H1 (cell line): ENCODE measurements at regions not wholly inside any gene's neighbourhood (a gene's known extent, or its start where the extent isn't known, plus 50 kb on each side); places are given as distances from the start of the nearest gene placed in this dataset.

Source experiments
- CTCF ChIA-PET: fragments of 300-600 bp; sonication (Branson Sonifier 250); formaldehyde crosslinking; loops from one replicate; lab custom pipeline; 2021; ENCODE audit not compliant: partially characterized antibody; lab: Charles Lee
- POLR2A ChIA-PET: fragments of 300-600 bp; sonication (Branson Sonifier 250); formaldehyde crosslinking; loops from one replicate; lab custom pipeline; 2021; ENCODE audit warnings: inconsistent platforms; ENCODE audit not compliant: partially characterized antibody; lab: Charles Lee
- DNase-seq, 2 experiments: peaks; one replicate each; pipeline versions ENCODE4 v3.0.0 to v3.0.0-alpha.2; 2010 to 2022; ENCODE audit warnings: low spot score in 2 of 2, low read depth in 1 of 2, mixed read lengths in 1 of 2
- FAIRE-seq: peaks from 2 replicates; lab custom pipeline; 2011; peaks lifted over from hg19 to GRCh38; lab: Jason Lieb, UNC
- H2AFZ ChIP-seq: 2 replicates; pipeline ENCODE4 v1.8.1; 2012; ENCODE audit warnings: low read length, inconsistent platforms
- H2AK5ac ChIP-seq: 2 replicates; pipeline ENCODE4 v1.6.1; 2013; ENCODE audit warnings: low read depth, low read length
- H2BK120ac ChIP-seq: replicated peaks from 2 replicates; pipeline ENCODE3; 2013; ENCODE audit warnings: low read depth, low read length, inconsistent platforms
- H2BK12ac ChIP-seq: 2 replicates; pipeline ENCODE4 v1.6.1; 2013; ENCODE audit warnings: low read depth, low read length
- H2BK15ac ChIP-seq: 2 replicates; pipeline ENCODE4 v1.6.1; 2013; ENCODE audit warnings: low read length
- H2BK20ac ChIP-seq: 2 replicates; pipeline ENCODE4 v1.6.1; 2013; ENCODE audit warnings: low read length
- H2BK5ac ChIP-seq: 2 replicates; pipeline ENCODE4 v1.6.1; 2013; ENCODE audit warnings: low read depth, low read length
- H3K14ac ChIP-seq: 2 replicates; pipeline ENCODE4 v1.6.1; 2013; ENCODE audit warnings: inconsistent platforms; ENCODE audit not compliant: insufficient read length
- H3K18ac ChIP-seq: 2 replicates; pipeline ENCODE4 v1.6.1; 2013; ENCODE audit warnings: low read length; ENCODE audit errors: extremely low read depth
- H3K23ac ChIP-seq: 2 replicates; pipeline ENCODE4 v1.6.1; 2013; ENCODE audit warnings: inconsistent platforms; ENCODE audit not compliant: insufficient read length
- H3K23me2 ChIP-seq: 2 replicates; pipeline ENCODE4 v1.6.1; 2013; ENCODE audit warnings: low read depth, low read length
- H3K27ac ChIP-seq: 2 replicates; pipeline ENCODE4 v1.6.1; 2011; ENCODE audit warnings: low read depth, low read length, inconsistent platforms
- H3K27me3 ChIP-seq, 4 experiments: replicated peaks in 1 of 4; 1 replicate in 1 of 4; 2 replicates in 3 of 4; pipeline versions ENCODE4 v1.6.1 to v1.8.1; 2011 to 2013; ENCODE audit warnings: low read length in 3 of 4, mild to moderate bottlenecking in 3 of 4, inconsistent platforms in 2 of 4, mixed read lengths in 2 of 4, moderate library complexity in 1 of 4; ENCODE audit not compliant: control insufficient read depth in 3 of 4, insufficient read depth in 3 of 4; ENCODE audit errors: extremely low read depth in 1 of 4
- H3K36me3 ChIP-seq, 4 experiments: 2 replicates each; pipeline versions ENCODE4 v1.6.1 to v1.8.1; 2011 to 2013; ENCODE audit warnings: mild to moderate bottlenecking in 4 of 4, low read length in 3 of 4, moderate library complexity in 2 of 4, control low read depth in 1 of 4, inconsistent platforms in 1 of 4; ENCODE audit not compliant: insufficient read depth in 4 of 4, control insufficient read depth in 2 of 4
- H3K4ac ChIP-seq: replicated peaks from 2 replicates; pipeline ENCODE3; 2013; ENCODE audit warnings: low read length, low read depth, mixed read lengths, inconsistent platforms; ENCODE audit not compliant: insufficient read length
- H3K4me1 ChIP-seq, 4 experiments: replicated peaks in 1 of 4; 1 replicate in 1 of 4; 2 replicates in 3 of 4; pipeline versions ENCODE4 v1.6.1 to v1.8.1; 2011 to 2013; ENCODE audit warnings: low read length in 3 of 4, inconsistent platforms in 2 of 4, mixed read lengths in 1 of 4; ENCODE audit not compliant: insufficient read depth in 4 of 4, control insufficient read depth in 3 of 4
- H3K4me2 ChIP-seq, 2 experiments: 2 replicates each; pipeline versions ENCODE4 v1.6.1 to v1.8.1; 2011 to 2013; ENCODE audit warnings: low read depth in 2 of 2, low read length in 2 of 2, control low read depth in 1 of 2, inconsistent platforms in 1 of 2, mild to moderate bottlenecking in 1 of 2; ENCODE audit not compliant: insufficient read depth in 1 of 2
- H3K4me3 ChIP-seq, 4 experiments: fragments of 200-600, 300-600 bp in 1 of 4; sonication (generic), shearing (Covaris generic), sonication (Bioruptor Twin) in 1 of 4; 2 replicates each; pipeline versions ENCODE4 v1.5.1 to v1.8.1; 2011 to 2016; ENCODE audit warnings: low read length in 4 of 4, low read depth in 3 of 4, control low read depth in 2 of 4, inconsistent platforms in 2 of 4, mild to moderate bottlenecking in 2 of 4, mixed read lengths in 1 of 4, moderate library complexity in 1 of 4; ENCODE audit not compliant: insufficient read depth in 2 of 4; ENCODE audit errors: extremely low read depth in 1 of 4
- H3K56ac ChIP-seq: replicated peaks from 2 replicates; pipeline ENCODE3; 2013; ENCODE audit warnings: low read depth, mild to moderate bottlenecking, mixed read lengths, low read length, inconsistent platforms; ENCODE audit not compliant: insufficient read length
- H3K79me1 ChIP-seq: 2 replicates; pipeline ENCODE4 v1.6.1; 2013; ENCODE audit warnings: low read depth, low read length, control low read depth
- H3K79me2 ChIP-seq, 2 experiments: 2 replicates each; pipeline versions ENCODE4 v1.6.1 to v1.8.1; 2012 to 2013; ENCODE audit warnings: low read length in 2 of 2, mild to moderate bottlenecking in 2 of 2, inconsistent platforms in 1 of 2; ENCODE audit not compliant: insufficient read depth in 2 of 2, control insufficient read depth in 1 of 2
- H3K9ac ChIP-seq, 4 experiments: replicated peaks in 1 of 4; 1 replicate in 1 of 4; 2 replicates in 3 of 4; pipeline versions ENCODE4 v1.6.1 to v1.8.1; 2011 to 2013; ENCODE audit warnings: low read depth in 3 of 4, low read length in 3 of 4, control low read depth in 2 of 4, mild to moderate bottlenecking in 2 of 4, moderate library complexity in 2 of 4, inconsistent platforms in 1 of 4; ENCODE audit errors: extremely low read depth in 1 of 4
- H3K9me3 ChIP-seq, 2 experiments: 2 replicates each; pipeline versions ENCODE4 v1.6.1 to v1.8.1; 2012 to 2013; ENCODE audit warnings: mild to moderate bottlenecking in 2 of 2, moderate library complexity in 2 of 2, control low read depth in 1 of 2, inconsistent platforms in 1 of 2, low read depth in 1 of 2, low read length in 1 of 2, mixed read lengths in 1 of 2; ENCODE audit not compliant: insufficient read depth in 2 of 2
- H4K20me1 ChIP-seq, 2 experiments: replicated peaks in 1 of 2; 2 replicates each; pipeline versions ENCODE3 to v1.8.1; 2011 to 2013; ENCODE audit warnings: inconsistent platforms in 2 of 2, low read length in 2 of 2, mild to moderate bottlenecking in 1 of 2; ENCODE audit not compliant: insufficient read depth in 2 of 2, control insufficient read depth in 1 of 2
- H4K5ac ChIP-seq: 2 replicates; pipeline ENCODE4 v1.6.1; 2013; ENCODE audit warnings: low read length, low read depth, mixed read lengths, inconsistent platforms; ENCODE audit not compliant: insufficient read length
- H4K8ac ChIP-seq: 2 replicates; pipeline ENCODE4 v1.8.0; 2013; ENCODE audit warnings: mild to moderate bottlenecking, moderate library complexity, low read length, inconsistent platforms; ENCODE audit not compliant: insufficient read depth; ENCODE audit errors: extremely low read depth
- H4K91ac ChIP-seq: replicated peaks from 2 replicates; pipeline ENCODE3; 2013; ENCODE audit warnings: low read length, mixed read lengths, inconsistent platforms; ENCODE audit not compliant: insufficient read length
- WGBS, 2 experiments: shearing (Covaris generic) in 1 of 2; methylation state at CpG; one replicate each; pipeline versions ENCODE4 v1.1.6 to v1.1.7; 2013 to 2015; ENCODE audit warnings: low lambda C conversion rate in 2 of 2, mixed read lengths in 2 of 2, inconsistent platforms in 1 of 2, low coverage in 1 of 2, missing lambda C conversion rate in 1 of 2; ENCODE audit not compliant: insufficient replicate concordance in 2 of 2, insufficient coverage in 1 of 2, insufficient read length in 1 of 2; ENCODE audit errors: extremely low coverage in 1 of 2, missing lambda C conversion rate in 1 of 2; 5-methylcytosine and 5-hydroxymethylcytosine counted together

DNA sequence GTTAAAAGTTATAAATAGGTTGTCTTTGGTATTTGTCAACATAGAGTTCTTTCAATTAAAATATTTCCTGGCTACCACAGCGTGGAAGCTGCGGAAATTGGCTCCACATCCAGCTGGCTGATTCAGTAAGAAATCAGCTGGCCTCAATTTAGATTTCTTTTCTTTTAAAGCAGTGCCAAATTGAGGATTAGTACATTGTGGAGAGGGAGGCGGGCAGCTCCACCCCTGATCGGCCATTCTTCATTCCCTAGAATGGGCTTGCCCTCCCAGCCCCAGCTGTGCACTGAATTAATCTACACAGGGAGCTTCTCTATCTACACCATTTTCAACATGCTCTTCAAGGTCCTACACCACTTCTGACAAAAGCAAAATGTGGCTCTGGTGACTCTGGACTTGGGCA is 624.8 kb downstream of the DACH1 start:
- no peak overlapping the region for H4K91ac ChIP-seq
- no peaks in the 10 kb centered on the region for H3K9me3 ChIP-seq
- no peak overlapping the region for H2BK15ac ChIP-seq
- H2AK5ac ChIP-seq: no peak overlapping the region
- DNase-seq (no peak), FAIRE-seq (no peak)
- H3K4me1 ChIP-seq: no peaks in the 10 kb centered on the region; a peak in 1 of 7 replicates
- H3K14ac ChIP-seq: no peak overlapping the region
- no peaks in the 10 kb centered on the region for H3K79me1 ChIP-seq
- H4K5ac ChIP-seq: no peak overlapping the region
- H3K79me2 ChIP-seq: no peaks in the 10 kb centered on the region
- H2BK5ac ChIP-seq: no peak overlapping the region
- ChIA-PET CTCF (interaction anchor here (1.2 to 1.8 kb wide), 2 partner anchors 34 to 53 kb away, joined by 3 to 6 read pairs; no protein-coding TSS in a partner anchor), POLR2A (no interaction called here)
- H3K4ac ChIP-seq: no peak overlapping the region
- no peak overlapping the region for H3K18ac ChIP-seq
- H4K8ac ChIP-seq: no peak overlapping the region
- H3K27me3 ChIP-seq: no peaks in the 10 kb centered on the region
- H4K20me1 ChIP-seq: no peaks in the 10 kb centered on the region
- H2AFZ ChIP-seq: 0 out of 2 replicates have a peak overlapping the region, but pooled peaks have one; percentile 52
- no peak overlapping the region for H3K4me2 ChIP-seq
- H3K23ac ChIP-seq: no peak overlapping the region
- no peaks in the 10 kb centered on the region for H3K36me3 ChIP-seq
- no peak overlapping the region for H3K9ac ChIP-seq
- 87% methylated on average over 4 of the region's 4 CpGs; no CpG with 5 or more reads in 1 of the 2 experiments for WGBS, 2 experiments
- H3K27ac ChIP-seq: no peak overlapping the region
- H3K56ac ChIP-seq: no peak overlapping the region
- no peaks in the 10 kb centered on the region for H3K23me2 ChIP-seq
- no peak overlapping the region for H3K4me3 ChIP-seq
- no peak overlapping the region for H2BK20ac ChIP-seq
- H2BK120ac ChIP-seq: no peak overlapping the region
- H2BK12ac ChIP-seq: no peak overlapping the region; the same call in 1 of the 2 replicates
